ENCODE measurements at regions not wholly inside any gene's neighbourhood (a gene's known extent, or its start where the extent isn't known, plus 50 kb on each side); places are given as distances from the start of the nearest gene placed in this dataset.

DNA sequence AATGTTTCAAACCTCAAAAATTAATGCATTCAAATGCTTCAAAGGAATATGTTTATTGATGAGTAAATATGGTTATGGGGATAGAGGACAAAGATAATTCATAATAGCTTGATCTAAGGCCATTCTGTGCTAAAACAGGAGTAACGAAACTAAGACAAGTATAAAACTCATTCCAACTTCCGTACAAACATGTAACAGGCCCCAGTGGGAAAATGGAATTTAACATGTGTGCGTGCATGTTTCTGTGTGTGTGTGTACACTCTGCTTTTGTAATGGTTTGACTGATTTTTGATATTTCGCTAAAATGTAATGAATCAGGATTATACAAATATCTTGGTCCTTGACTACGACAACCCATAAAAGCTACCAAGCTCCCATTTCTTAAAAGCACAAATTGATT lies 91.0 kb downstream of the KLF12 start:
- no peak for DNase-seq (ENCODE audit: extremely low read depth, insufficient read length)
- Histone ChIP-seq H3K4me3 (replicated peaks; ENCODE audit: low read depth, low read length) (no peak overlapping the region), H3K36me3 (ENCODE audit: control insufficient read depth, insufficient read depth, low read length) (no peaks in the 10 kb centered on the region), H3K27me3 (replicated peaks; ENCODE audit: control insufficient read depth, insufficient read depth, low read length) (no peaks in the 10 kb centered on the region)
- TF ChIP-seq, protein P1, sequence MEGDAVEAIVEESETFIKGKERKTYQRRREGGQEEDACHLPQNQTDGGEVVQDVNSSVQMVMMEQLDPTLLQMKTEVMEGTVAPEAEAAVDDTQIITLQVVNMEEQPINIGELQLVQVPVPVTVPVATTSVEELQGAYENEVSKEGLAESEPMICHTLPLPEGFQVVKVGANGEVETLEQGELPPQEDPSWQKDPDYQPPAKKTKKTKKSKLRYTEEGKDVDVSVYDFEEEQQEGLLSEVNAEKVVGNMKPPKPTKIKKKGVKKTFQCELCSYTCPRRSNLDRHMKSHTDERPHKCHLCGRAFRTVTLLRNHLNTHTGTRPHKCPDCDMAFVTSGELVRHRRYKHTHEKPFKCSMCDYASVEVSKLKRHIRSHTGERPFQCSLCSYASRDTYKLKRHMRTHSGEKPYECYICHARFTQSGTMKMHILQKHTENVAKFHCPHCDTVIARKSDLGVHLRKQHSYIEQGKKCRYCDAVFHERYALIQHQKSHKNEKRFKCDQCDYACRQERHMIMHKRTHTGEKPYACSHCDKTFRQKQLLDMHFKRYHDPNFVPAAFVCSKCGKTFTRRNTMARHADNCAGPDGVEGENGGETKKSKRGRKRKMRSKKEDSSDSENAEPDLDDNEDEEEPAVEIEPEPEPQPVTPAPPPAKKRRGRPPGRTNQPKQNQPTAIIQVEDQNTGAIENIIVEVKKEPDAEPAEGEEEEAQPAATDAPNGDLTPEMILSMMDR (IDR thresholded peaks at IDR 0.05; ENCODE audit: insufficient read depth, low read length, poor library complexity, severe bottlenecking): no peak

DNA sequence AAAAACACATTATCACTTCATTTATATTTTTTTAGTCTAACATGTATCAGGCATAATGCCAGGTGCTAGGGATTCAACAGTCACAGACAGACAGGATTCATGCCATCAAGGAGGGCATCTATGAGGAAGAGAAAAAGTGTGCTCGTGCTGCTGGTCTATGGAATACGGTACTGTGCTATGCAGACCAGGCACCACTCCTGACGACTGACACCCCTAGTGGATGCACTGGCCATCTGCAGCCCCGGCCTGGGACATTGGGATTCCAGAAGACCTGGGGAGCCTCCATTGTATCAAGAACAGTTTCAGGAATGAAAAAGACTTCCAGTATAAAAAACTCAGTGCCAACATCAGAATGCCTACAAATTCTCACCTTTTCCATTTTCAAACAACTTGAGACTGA lies 94.0 kb downstream of the KLF12 start:
- no peaks in the 10 kb centered on the region for H3K36me3 ChIP-seq (ENCODE audit: control insufficient read depth, insufficient read depth, low read length)
- no peaks in the 10 kb centered on the region for H3K27me3 ChIP-seq (replicated peaks; ENCODE audit: control insufficient read depth, insufficient read depth, low read length)
- no peak for DNase-seq (ENCODE audit: extremely low read depth, insufficient read length)
- H3K4me3 ChIP-seq (replicated peaks; ENCODE audit: low read depth, low read length): no peak overlapping the region
- TF ChIP-seq, protein P1 (IDR thresholded peaks at IDR 0.05; ENCODE audit: insufficient read depth, low read length, poor library complexity, severe bottlenecking): peak; percentile 77

DNA sequence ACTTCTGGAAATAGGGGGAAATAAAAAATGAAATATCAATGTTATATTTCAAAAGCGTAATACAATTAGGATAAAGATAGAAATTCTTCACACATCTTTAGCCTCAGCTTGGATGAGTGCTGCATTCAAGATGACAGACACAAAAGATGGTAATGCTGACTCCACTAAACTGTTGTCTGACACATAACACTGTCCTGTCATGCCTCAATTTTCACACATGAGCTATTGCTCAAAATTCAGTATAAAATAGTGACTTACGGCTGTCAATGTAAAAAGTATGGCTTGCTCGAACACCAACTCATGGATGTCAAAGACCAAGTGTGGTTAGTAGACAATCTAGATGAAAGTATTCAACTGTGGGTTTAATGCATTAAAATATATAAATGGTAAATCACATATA lies 94.5 kb downstream of the KLF12 start:
- H3K4me3 ChIP-seq (replicated peaks; ENCODE audit: low read depth, low read length): no peak overlapping the region
- no peaks in the 10 kb centered on the region for H3K36me3 ChIP-seq (ENCODE audit: control insufficient read depth, insufficient read depth, low read length)
- H3K27me3 ChIP-seq (replicated peaks; ENCODE audit: control insufficient read depth, insufficient read depth, low read length): no peaks in the 10 kb centered on the region
- DNase-seq (ENCODE audit: extremely low read depth, insufficient read length): no peak
- TF ChIP-seq, protein P1 (IDR thresholded peaks at IDR 0.05; ENCODE audit: insufficient read depth, low read length, poor library complexity, severe bottlenecking): no peak

DNA sequence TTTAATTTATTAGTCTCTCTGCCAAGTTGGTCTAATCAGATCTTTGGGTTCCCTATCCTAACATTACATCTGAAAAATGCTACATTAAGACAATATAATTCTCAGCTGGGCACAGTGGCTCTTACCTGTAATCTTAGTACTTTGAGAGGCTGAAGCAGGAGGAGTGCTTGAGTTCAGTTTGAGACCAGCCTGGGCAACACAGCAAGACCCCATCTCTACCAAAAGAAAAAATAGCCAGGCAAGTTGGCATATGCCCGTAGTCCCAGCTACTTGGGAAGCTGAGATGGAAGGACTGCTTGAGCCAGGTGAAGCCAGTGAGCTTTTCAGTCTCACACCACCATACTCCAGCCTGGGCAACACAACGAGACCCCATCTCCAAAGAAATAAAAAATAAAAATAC lies 95.0 kb downstream of the KLF12 start:
- TF ChIP-seq, protein P1 (IDR thresholded peaks at IDR 0.05; ENCODE audit: insufficient read depth, low read length, poor library complexity, severe bottlenecking): no peak
- DNase-seq (ENCODE audit: extremely low read depth, insufficient read length): no peak
- no peaks in the 10 kb centered on the region for H3K36me3 ChIP-seq (ENCODE audit: control insufficient read depth, insufficient read depth, low read length)
- no peaks in the 10 kb centered on the region for H3K27me3 ChIP-seq (replicated peaks; ENCODE audit: control insufficient read depth, insufficient read depth, low read length)
- no peak overlapping the region for H3K4me3 ChIP-seq (replicated peaks; ENCODE audit: low read depth, low read length)

DNA sequence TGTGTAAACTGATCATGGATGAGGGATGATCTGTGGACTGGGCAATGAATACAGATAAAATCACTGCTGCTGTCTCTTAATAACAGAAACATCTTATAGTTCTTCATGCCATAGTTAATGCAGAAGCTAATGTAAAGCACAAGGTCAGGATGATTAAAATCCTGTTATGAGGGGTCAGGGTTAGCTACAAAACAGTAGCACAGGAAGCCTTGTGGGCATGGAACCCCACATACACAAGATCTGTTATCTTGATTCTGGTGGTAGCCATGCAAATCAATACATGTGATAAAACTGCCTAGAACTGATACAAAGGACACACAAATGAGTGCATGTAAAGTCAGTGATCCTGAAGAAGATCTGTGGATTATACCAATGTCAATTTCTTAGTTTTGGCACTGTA lies 96.4 kb downstream of the KLF12 start:
- no peaks in the 10 kb centered on the region for H3K36me3 ChIP-seq (ENCODE audit: control insufficient read depth, insufficient read depth, low read length)
- no peak overlapping the region for H3K4me3 ChIP-seq (replicated peaks; ENCODE audit: low read depth, low read length)

DNA sequence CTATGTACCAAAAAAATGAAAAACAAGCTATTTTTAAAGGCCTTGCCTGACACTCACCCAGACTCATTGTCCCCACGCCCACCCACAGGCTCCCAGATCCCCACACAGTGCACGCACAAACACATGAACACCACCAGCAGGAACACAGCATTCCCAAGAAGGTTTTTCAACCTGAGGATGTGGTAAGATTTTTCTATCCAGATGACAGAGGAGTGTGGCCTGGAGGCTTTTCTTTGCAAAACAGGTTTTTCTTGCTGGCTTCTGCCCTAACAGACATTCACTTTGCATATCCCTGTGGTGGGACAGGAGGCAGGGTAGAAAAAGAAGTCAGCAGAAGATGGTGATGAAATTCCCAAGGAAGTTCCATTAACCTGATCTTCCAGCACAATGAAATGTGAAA lies 97.8 kb downstream of the KLF12 start:
- DNase-seq (ENCODE audit: extremely low read depth, insufficient read length): no peak
- Histone ChIP-seq H3K27me3 (replicated peaks; ENCODE audit: control insufficient read depth, insufficient read depth, low read length) (no peaks in the 10 kb centered on the region), H3K4me3 (replicated peaks; ENCODE audit: low read depth, low read length) (no peak overlapping the region), H3K36me3 (ENCODE audit: control insufficient read depth, insufficient read depth, low read length) (no peaks in the 10 kb centered on the region)
- TF ChIP-seq, protein P1 (IDR thresholded peaks at IDR 0.05; ENCODE audit: insufficient read depth, low read length, poor library complexity, severe bottlenecking): no peak

More for the DNA sequence above, 96.4 kb downstream of the KLF12 start:
- H3K27me3 ChIP-seq (replicated peaks; ENCODE audit: control insufficient read depth, insufficient read depth, low read length): no peaks in the 10 kb centered on the region
- TF ChIP-seq, protein P1 (IDR thresholded peaks at IDR 0.05; ENCODE audit: insufficient read depth, low read length, poor library complexity, severe bottlenecking): no peak
- no peak for DNase-seq (ENCODE audit: extremely low read depth, insufficient read length)
